Neural cell (in vitro differentiated cells): ENCODE measurements at regions not wholly inside any gene's neighbourhood (a gene's known extent, or its start where the extent isn't known, plus 50 kb on each side); places are given as distances from the start of the nearest gene placed in this dataset.
A peak's percentile ranks its signal among the peaks of the same experiment; 100 is the strongest.

ENCODE experiments used
- H2AFZ ChIP-seq: fragments of 200-600, 300-800 bp; sonication (generic), shearing (Covaris generic); 2 replicates; pipeline ENCODE4 v1.6.0; 2014; ENCODE audit warnings: low read depth, mild to moderate bottlenecking, antibody characterized with exemption, low read length, moderate library complexity
- H3F3A ChIP-seq: fragments of 200-600 bp; shearing (Covaris generic); 2 replicates; pipeline ENCODE4 v1.6.1; 2016; ENCODE audit warnings: mild to moderate bottlenecking, moderate library complexity, mixed read lengths, antibody characterized with exemption, low read length; ENCODE audit not compliant: insufficient read depth, poor library complexity, severe bottlenecking
- H3K27ac ChIP-seq: fragments of 200-600, 300-800 bp; sonication (generic), shearing (Covaris generic); 2 replicates; pipeline ENCODE4 v1.5.1; 2014; ENCODE audit warnings: mild to moderate bottlenecking, low read length, moderate library complexity
- H3K27me3 ChIP-seq: fragments of 300-800, 200-600 bp; sonication (generic), shearing (Covaris generic); 2 replicates; pipeline ENCODE4 v1.6.0; 2014; ENCODE audit warnings: mild to moderate bottlenecking, low read depth, low read length, moderate library complexity; ENCODE audit not compliant: insufficient read depth
- H3K36me3 ChIP-seq: fragments of 300-800, 200-600 bp; sonication (generic), shearing (Covaris generic); 2 replicates; pipeline ENCODE4 v1.5.1; 2014; ENCODE audit warnings: mild to moderate bottlenecking, antibody characterized with exemption, low read length, moderate library complexity; ENCODE audit not compliant: insufficient read depth
- H3K4me2 ChIP-seq: fragments of 300-800, 200-600 bp; sonication (generic), shearing (Covaris generic); 2 replicates; pipeline ENCODE4 v1.6.0; 2014; ENCODE audit warnings: mild to moderate bottlenecking, low read length
- H3K4me3 ChIP-seq: fragments of 300-800, 200-600 bp; sonication (generic), shearing (Covaris generic); 2 replicates; pipeline ENCODE4 v1.5.1; 2014; ENCODE audit warnings: mild to moderate bottlenecking, low read length, moderate library complexity
- H3K79me2 ChIP-seq: fragments of 200-600 bp; shearing (Covaris generic); replicated peaks from 2 replicates; pipeline ENCODE4 v1.6.0; 2014; ENCODE audit warnings: mild to moderate bottlenecking, low read length, moderate library complexity; ENCODE audit not compliant: insufficient read depth
- H3K9ac ChIP-seq: fragments of 300-800, 200-600 bp; sonication (generic), shearing (Covaris generic); 2 replicates; pipeline ENCODE4 v1.6.1; 2016; ENCODE audit warnings: mild to moderate bottlenecking, low read length, mixed read lengths
- H3K9me2 ChIP-seq: fragments of 200-600 bp; shearing (Covaris generic); 2 replicates; pipeline ENCODE4 v1.6.1; 2016; ENCODE audit warnings: mild to moderate bottlenecking, low read length, mixed read lengths; ENCODE audit not compliant: insufficient read depth
- H3K9me3 ChIP-seq: fragments of 200-600, 300-800 bp; sonication (generic), shearing (Covaris generic); 2 replicates; pipeline ENCODE4 v1.6.1; 2016; ENCODE audit warnings: mild to moderate bottlenecking, mixed run types, low read length, moderate library complexity, mixed read lengths
- H4K20me1 ChIP-seq: fragments of 200-600 bp; shearing (Covaris generic); 2 replicates; pipeline ENCODE4 v1.6.1; 2016; ENCODE audit warnings: mild to moderate bottlenecking, mixed run types; ENCODE audit not compliant: insufficient read depth
- EP300 ChIP-seq: fragments of 450-650 bp; conservative IDR thresholded peaks from 2 replicates; pipeline ENCODE4 v1.6.1; 2014; ENCODE audit warnings: antibody characterized with exemption, mild to moderate bottlenecking, moderate library complexity; ENCODE audit not compliant: poor library complexity, severe bottlenecking
- EZH2 ChIP-seq: fragments of 200-600, 300-800 bp; shearing (Covaris generic), sonication (generic); IDR thresholded peaks from 2 replicates; pipeline ENCODE4 v1.6.1; 2014; ENCODE audit warnings: antibody characterized with exemption, low read length, borderline replicate concordance, mild to moderate bottlenecking; ENCODE audit not compliant: insufficient read depth, poor library complexity, severe bottlenecking
- MXI1 ChIP-seq: fragments of 450-650 bp; conservative IDR thresholded peaks from 2 replicates; pipeline ENCODE4 v1.6.1; 2014; ENCODE audit warnings: antibody characterized with exemption, mild to moderate bottlenecking; ENCODE audit not compliant: poor library complexity, severe bottlenecking
- RAD21 ChIP-seq: fragments of 450-650 bp; conservative IDR thresholded peaks from 2 replicates; pipeline ENCODE4 v1.6.1; 2014; ENCODE audit warnings: antibody characterized with exemption, mild to moderate bottlenecking, moderate library complexity
- SMC3 ChIP-seq: fragments of 450-650 bp; conservative IDR thresholded peaks from 2 replicates; pipeline ENCODE4 v1.6.1; 2014; ENCODE audit warnings: antibody characterized with exemption, mild to moderate bottlenecking, moderate library complexity; ENCODE audit not compliant: poor library complexity
- TAF1 ChIP-seq: IDR thresholded peaks from 2 replicates; pipeline ENCODE4 v1.6.1; 2012; ENCODE audit warnings: low read depth
- TF ChIP-seq, protein P1 (sequence below): fragments of 450-650 bp; IDR thresholded peaks from 2 replicates; pipeline ENCODE4 v1.5.1; 2014; ENCODE audit warnings: antibody characterized with exemption, mild to moderate bottlenecking, moderate library complexity; ENCODE audit not compliant: poor library complexity, severe bottlenecking
- TF ChIP-seq, protein P2 (sequence below): IDR thresholded peaks from 2 replicates; pipeline ENCODE4 v1.6.1; 2012; ENCODE audit warnings: borderline replicate concordance

DNA sequence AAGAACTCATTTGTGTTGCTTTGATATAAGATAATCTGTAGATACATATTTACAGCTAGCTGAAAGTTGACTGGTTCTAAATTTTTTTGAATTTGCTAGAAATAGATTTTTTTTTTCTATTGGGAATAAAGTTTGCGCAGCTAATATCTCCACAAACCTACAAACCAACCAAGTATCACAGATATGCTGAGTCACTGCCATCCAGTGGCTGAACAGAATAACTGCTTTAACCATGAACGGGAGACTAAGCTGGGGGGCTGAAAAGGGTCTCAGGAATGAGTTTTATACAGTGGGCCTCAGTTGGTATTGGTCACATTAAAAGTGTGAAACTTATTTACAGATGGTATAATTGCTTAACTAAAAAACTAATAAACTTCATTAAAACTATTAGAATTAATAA is 326.7 kb upstream of the CNR1 start:
- Histone ChIP-seq H4K20me1 (no peaks in the 10 kb centered on the region), H3K79me2 (no peaks in the 10 kb centered on the region), H3K9me3 (peaks cover 5% of the 10 kb centered on the region), H3K4me2 (no peak overlapping the region), H2AFZ (no peak overlapping the region), H3F3A (no peaks in the 10 kb centered on the region), H3K9me2 (no peaks in the 10 kb centered on the region), H3K27me3 (no peaks in the 10 kb centered on the region), H3K4me3 (no peak overlapping the region), H3K36me3 (no peaks in the 10 kb centered on the region), H3K27ac (no peak overlapping the region), H3K9ac (no peak overlapping the region)
- TF ChIP-seq SMC3: peak; percentile 76
- TF ChIP-seq EZH2: no peak
- TF ChIP-seq TAF1: no peak
- peak; percentile 78 for TF ChIP-seq RAD21
- TF ChIP-seq MXI1: no peak
- TF ChIP-seq EP300: no peak
- TF ChIP-seq, protein P1, sequence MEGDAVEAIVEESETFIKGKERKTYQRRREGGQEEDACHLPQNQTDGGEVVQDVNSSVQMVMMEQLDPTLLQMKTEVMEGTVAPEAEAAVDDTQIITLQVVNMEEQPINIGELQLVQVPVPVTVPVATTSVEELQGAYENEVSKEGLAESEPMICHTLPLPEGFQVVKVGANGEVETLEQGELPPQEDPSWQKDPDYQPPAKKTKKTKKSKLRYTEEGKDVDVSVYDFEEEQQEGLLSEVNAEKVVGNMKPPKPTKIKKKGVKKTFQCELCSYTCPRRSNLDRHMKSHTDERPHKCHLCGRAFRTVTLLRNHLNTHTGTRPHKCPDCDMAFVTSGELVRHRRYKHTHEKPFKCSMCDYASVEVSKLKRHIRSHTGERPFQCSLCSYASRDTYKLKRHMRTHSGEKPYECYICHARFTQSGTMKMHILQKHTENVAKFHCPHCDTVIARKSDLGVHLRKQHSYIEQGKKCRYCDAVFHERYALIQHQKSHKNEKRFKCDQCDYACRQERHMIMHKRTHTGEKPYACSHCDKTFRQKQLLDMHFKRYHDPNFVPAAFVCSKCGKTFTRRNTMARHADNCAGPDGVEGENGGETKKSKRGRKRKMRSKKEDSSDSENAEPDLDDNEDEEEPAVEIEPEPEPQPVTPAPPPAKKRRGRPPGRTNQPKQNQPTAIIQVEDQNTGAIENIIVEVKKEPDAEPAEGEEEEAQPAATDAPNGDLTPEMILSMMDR: peak; percentile 66

DNA sequence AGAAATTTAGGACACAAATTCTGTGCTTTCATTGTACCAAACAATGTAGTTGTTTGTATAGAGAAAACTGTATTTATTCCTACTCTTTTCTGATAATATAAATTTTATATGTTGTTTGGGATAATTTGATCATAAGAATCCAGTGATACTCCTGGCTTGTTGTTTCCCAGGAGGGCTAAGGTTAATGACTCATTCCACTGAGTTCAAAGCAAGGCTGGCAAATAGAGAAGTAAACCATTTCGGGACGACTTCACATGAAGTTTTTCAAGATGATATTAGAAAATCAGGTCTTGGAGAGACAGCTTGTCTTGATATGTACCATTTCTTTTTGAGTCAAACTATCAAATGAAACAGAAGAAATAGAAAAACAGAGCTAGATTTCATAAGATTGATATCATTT is 326.1 kb upstream of the CNR1 start:
- Histone ChIP-seq H3K9ac (no peak overlapping the region), H3K4me3 (no peak overlapping the region), H3K9me3 (peaks cover 5% of the 10 kb centered on the region), H3K27me3 (no peaks in the 10 kb centered on the region), H3K9me2 (no peaks in the 10 kb centered on the region), H2AFZ (no peak overlapping the region), H3K27ac (no peak overlapping the region), H3F3A (no peaks in the 10 kb centered on the region), H3K36me3 (no peaks in the 10 kb centered on the region), H4K20me1 (no peaks in the 10 kb centered on the region), H3K4me2 (no peak overlapping the region), H3K79me2 (no peaks in the 10 kb centered on the region)
- TF ChIP-seq, protein P2, sequence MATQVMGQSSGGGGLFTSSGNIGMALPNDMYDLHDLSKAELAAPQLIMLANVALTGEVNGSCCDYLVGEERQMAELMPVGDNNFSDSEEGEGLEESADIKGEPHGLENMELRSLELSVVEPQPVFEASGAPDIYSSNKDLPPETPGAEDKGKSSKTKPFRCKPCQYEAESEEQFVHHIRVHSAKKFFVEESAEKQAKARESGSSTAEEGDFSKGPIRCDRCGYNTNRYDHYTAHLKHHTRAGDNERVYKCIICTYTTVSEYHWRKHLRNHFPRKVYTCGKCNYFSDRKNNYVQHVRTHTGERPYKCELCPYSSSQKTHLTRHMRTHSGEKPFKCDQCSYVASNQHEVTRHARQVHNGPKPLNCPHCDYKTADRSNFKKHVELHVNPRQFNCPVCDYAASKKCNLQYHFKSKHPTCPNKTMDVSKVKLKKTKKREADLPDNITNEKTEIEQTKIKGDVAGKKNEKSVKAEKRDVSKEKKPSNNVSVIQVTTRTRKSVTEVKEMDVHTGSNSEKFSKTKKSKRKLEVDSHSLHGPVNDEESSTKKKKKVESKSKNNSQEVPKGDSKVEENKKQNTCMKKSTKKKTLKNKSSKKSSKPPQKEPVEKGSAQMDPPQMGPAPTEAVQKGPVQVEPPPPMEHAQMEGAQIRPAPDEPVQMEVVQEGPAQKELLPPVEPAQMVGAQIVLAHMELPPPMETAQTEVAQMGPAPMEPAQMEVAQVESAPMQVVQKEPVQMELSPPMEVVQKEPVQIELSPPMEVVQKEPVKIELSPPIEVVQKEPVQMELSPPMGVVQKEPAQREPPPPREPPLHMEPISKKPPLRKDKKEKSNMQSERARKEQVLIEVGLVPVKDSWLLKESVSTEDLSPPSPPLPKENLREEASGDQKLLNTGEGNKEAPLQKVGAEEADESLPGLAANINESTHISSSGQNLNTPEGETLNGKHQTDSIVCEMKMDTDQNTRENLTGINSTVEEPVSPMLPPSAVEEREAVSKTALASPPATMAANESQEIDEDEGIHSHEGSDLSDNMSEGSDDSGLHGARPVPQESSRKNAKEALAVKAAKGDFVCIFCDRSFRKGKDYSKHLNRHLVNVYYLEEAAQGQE: no peak
- no peak for TF ChIP-seq SMC3
- TF ChIP-seq, protein P1: no peak
- TF ChIP-seq MXI1: no peak
